Epithelial cell of esophagus (primary cell): ENCODE measurements at regions not wholly inside any gene's neighbourhood (a gene's known extent, or its start where the extent isn't known, plus 50 kb on each side); places are given as distances from the start of the nearest gene placed in this dataset.
"Not testable (repeated sequence)": the region's sequence is repeated elsewhere in the genome, so short reads cannot be mapped to it uniquely, and the experiment has no call there.

Experiments used
- DNase-seq: peaks from one replicate; pipeline ENCODE4 v3.0.0; 2010; ENCODE audit warnings: low read depth
- H3K4me3 ChIP-seq: 2 replicates; pipeline ENCODE4 v1.5.1; 2011; ENCODE audit warnings: mild to moderate bottlenecking, low read length, control low read depth
- CTCF ChIP-seq: IDR thresholded peaks from 2 replicates; pipeline ENCODE4 v1.5.1; 2011; ENCODE audit warnings: low read depth, mild to moderate bottlenecking, low read length, control low read depth, inconsistent platforms; ENCODE audit not compliant: insufficient read depth; ENCODE audit errors: missing control alignments

GRCh38 chr1:189633658-189634057 is 844.0 kb downstream of the BRINP3 start:
- H3K4me3 ChIP-seq = no peak overlapping the region
- no peak for TF ChIP-seq CTCF
- DNase-seq = no peak

DNA sequence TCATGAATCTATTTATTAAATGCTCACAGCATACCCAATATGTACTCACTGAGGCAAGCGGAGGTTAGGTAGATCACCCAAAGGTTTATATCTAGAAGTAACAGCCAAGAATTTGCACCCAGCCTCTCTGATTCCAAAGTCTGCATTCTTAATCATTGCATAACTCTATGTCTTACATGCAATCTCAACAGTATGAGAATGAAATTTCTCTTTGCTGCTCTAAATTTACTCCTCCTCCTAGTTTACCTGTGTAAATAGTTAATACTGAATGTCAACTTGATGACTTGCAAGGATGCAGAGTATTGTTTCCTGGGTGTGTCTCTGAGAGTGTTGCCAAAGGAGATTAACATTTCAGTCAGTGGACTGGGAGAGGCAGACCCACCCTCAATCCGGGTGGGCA is 840.6 kb downstream of the BRINP3 start:
- DNase-seq = peak; percentile 39
- H3K4me3 ChIP-seq = no peak overlapping the region
- no peak for TF ChIP-seq CTCF

- not testable (repeated sequence) for H3K4me3 ChIP-seq, DNase-seq
Measured at GRCh38 chr1:189644156-189644555, 833.5 kb downstream of the BRINP3 start.

DNA sequence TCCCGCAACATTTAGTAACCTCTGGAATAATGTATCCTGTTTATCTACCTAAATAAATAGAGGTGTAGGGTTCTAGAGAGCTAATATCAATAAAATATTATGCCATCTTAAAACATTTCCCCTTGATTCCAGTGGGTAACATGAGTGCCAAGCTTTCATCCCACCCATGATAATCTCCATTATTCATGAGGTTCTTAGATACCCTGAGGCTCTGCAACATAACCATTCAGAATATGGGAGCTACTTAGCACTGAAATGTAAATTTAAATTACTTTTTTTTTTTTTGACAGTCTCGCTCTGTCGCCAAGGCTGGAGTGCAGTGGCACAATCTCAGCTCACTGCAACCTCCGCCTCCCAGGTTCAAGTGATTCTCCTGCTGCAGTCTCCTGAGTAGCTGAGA is 832.7 kb downstream of the BRINP3 start:
- TF ChIP-seq CTCF = no peak
- DNase-seq = no peak

DNA sequence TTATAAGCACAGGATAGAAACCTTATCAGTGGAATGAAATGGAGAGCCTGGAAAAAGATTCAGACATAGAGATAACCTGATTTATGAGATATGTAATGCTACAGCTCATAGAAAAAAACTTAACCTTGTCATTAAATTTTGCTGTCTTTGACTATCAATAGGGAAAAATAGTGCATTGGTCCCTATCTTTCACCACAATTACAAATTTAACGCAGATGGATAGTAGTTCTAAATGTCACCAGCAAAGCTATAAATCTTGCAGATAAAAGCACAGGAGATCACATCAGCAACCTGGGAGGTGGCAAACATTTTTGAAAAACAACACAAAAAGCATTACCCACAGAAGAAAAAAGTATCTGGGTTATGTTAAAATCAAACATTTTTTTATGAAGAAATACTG is 831.6 kb downstream of the BRINP3 start:
- DNase-seq = no peak
- TF ChIP-seq CTCF = no peak
- H3K4me3 ChIP-seq = no peak overlapping the region

More for the DNA sequence above, 832.7 kb downstream of the BRINP3 start:
- no peak overlapping the region for H3K4me3 ChIP-seq

GRCh38 chr1:189654906-189655305 is 822.8 kb downstream of the BRINP3 start:
- TF ChIP-seq CTCF = no peak
- DNase-seq = peak; percentile 71
- H3K4me3 ChIP-seq = no peak overlapping the region

DNA sequence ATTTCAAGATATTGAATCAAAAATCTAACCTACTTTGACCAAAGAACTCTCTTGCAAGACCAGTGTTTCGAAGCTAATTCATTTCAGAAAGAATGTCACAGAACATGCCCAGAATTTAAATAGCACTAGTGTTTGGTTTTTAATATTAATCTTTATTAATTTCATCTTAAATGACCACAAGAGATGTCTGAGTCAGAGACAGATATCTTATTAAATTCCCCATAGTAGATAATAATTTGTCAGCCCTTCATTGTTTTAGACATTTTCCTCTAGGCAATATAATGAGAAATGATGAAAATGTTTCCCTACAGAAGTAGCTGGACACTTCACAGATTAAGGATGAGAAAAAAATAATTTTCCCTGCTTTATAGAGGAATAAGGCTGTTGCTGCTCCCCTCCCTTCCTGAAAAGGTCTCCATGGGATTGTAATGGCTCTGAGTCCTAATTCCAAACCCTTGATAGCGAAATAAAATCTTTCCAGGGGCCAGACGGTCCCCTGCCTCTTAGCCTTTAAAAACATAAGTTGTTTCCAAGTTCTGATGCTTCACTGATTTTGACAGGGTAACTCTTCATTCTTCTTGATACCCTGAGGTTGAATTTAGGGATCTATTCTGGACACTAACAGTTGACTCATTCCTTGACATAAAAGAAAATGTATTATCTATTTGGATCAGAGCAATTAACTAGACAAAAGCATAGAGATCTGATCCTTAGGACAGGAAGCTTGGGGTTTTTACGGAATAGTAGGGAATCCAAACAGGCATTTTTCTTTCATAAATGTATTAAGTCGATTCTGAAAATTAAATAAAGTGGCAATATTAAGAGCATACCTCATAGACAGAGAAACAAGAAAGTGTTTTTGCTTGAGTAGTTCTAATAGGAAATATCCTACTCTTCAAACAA is 820.8 kb downstream of the BRINP3 start:
- no peak for DNase-seq
- no peak overlapping the region for H3K4me3 ChIP-seq
- TF ChIP-seq CTCF = no peak
